Transverse colon (tissue), 3 donors: ENCODE measurements at regions not wholly inside any gene's neighbourhood (a gene's known extent, or its start where the extent isn't known, plus 50 kb on each side); places are given as distances from the start of the nearest gene placed in this dataset.

Source experiments
- POLR2A ChIP-seq: fragments of 450-650 bp; IDR thresholded peaks from one replicate; pipeline ENCODE4 v1.6.1; 2016; ENCODE audit warnings: antibody characterized with exemption, mild to moderate bottlenecking, moderate library complexity
- TF ChIP-seq, protein P1 (sequence below), 5 experiments: fragments of 200-600 bp in 3 of 5; fragments of 450-650 bp in 2 of 5; sonication (generic) in 3 of 5; IDR thresholded peaks; 1 replicate in 2 of 5; 2 replicates in 3 of 5; pipeline ENCODE4 v1.5.1; 2016 to 2017; ENCODE audit warnings: antibody characterized with exemption in 5 of 5, inconsistent platforms in 3 of 5, mild to moderate bottlenecking in 2 of 5, moderate library complexity in 1 of 5

GRCh38 chr13:65217471-65217995 lies 2012.6 kb downstream of the PCDH9 start:
- TF ChIP-seq, protein P1, sequence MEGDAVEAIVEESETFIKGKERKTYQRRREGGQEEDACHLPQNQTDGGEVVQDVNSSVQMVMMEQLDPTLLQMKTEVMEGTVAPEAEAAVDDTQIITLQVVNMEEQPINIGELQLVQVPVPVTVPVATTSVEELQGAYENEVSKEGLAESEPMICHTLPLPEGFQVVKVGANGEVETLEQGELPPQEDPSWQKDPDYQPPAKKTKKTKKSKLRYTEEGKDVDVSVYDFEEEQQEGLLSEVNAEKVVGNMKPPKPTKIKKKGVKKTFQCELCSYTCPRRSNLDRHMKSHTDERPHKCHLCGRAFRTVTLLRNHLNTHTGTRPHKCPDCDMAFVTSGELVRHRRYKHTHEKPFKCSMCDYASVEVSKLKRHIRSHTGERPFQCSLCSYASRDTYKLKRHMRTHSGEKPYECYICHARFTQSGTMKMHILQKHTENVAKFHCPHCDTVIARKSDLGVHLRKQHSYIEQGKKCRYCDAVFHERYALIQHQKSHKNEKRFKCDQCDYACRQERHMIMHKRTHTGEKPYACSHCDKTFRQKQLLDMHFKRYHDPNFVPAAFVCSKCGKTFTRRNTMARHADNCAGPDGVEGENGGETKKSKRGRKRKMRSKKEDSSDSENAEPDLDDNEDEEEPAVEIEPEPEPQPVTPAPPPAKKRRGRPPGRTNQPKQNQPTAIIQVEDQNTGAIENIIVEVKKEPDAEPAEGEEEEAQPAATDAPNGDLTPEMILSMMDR (IDR thresholded peaks at IDR 0.05): no peak
- TF ChIP-seq POLR2A: no peak
